ENCODE measurements at regions not wholly inside any gene's neighbourhood (a gene's known extent, or its start where the extent isn't known, plus 50 kb on each side); places are given as distances from the start of the nearest gene placed in this dataset.

GRCh38 chr5:156126716-156127115 is 200.2 kb upstream of the SGCD start:
- no peak overlapping the region for H3K27ac Mint-ChIP-seq
- CTCF ChIA-PET: no interaction called here
- TF ChIP-seq NR1H2 (CRISPR knock-in tag; IDR thresholded peaks at IDR 0.05) (no peak), NR3C1 (CRISPR knock-in tag; conservative IDR thresholded peaks at IDR 0.05; ENCODE audit: low read depth) (no peak), GRHL2 (CRISPR knock-in tag; IDR thresholded peaks at IDR 0.05; ENCODE audit: insufficient replicate concordance, severe bottlenecking) (no peak)
- H3K4me3 Mint-ChIP-seq: no peak overlapping the region
- POLR2A ChIA-PET: no interaction called here
- no peaks in the 10 kb centered on the region for H3K27me3 Mint-ChIP-seq (ENCODE audit: low read depth)
- ATAC-seq (no peak), DNase-seq (ENCODE audit: low spot score) (no peak)
- no peaks in the 10 kb centered on the region for H3K4me1 Mint-ChIP-seq
- no peaks in the 10 kb centered on the region for H3K36me3 Mint-ChIP-seq
- H3K9me3 Mint-ChIP-seq: no peaks in the 10 kb centered on the region

GRCh38 chr5:156128026-156128425 is 198.9 kb upstream of the SGCD start:
- DNase-seq (ENCODE audit: low spot score) (no peak), ATAC-seq (no peak)
- CTCF ChIA-PET: no interaction called here
- POLR2A ChIA-PET: no interaction called here
- Mint-ChIP-seq H3K9me3 (0 out of 2 replicates have a peak, but pooled peaks cover 3% of the 10 kb centered on the region), H3K36me3 (no peaks in the 10 kb centered on the region), H3K4me3 (no peak overlapping the region), H3K27me3 (ENCODE audit: low read depth) (no peaks in the 10 kb centered on the region), H3K27ac (no peak overlapping the region), H3K4me1 (no peaks in the 10 kb centered on the region)
- no peak for TF ChIP-seq EMX1 (CRISPR knock-in tag; IDR thresholded peaks at IDR 0.05)
- TF ChIP-seq PREB (CRISPR knock-in tag; IDR thresholded peaks at IDR 0.05; ENCODE audit: borderline replicate concordance): no peak
- TF ChIP-seq CBFB (CRISPR knock-in tag; IDR thresholded peaks at IDR 0.05; ENCODE audit: low read depth): no peak
- no peak for TF ChIP-seq STAT6 (CRISPR knock-in tag; conservative IDR thresholded peaks at IDR 0.05; ENCODE audit: low read depth)
- no peak for TF ChIP-seq RELA (CRISPR knock-in tag; IDR thresholded peaks at IDR 0.05; ENCODE audit: borderline replicate concordance)
- TF ChIP-seq AR (CRISPR knock-in tag; IDR thresholded peaks at IDR 0.05): no peak

- ChIA-PET POLR2A (no interaction called here), CTCF (no interaction called here)
- TF ChIP-seq SP1 (CRISPR knock-in tag; conservative IDR thresholded peaks at IDR 0.05) (no peak), ATF6 (CRISPR knock-in tag; IDR thresholded peaks at IDR 0.05) (no peak), ESRRA (CRISPR knock-in tag; IDR thresholded peaks at IDR 0.05; ENCODE audit: borderline replicate concordance) (no peak), ZNF512 (CRISPR knock-in tag; IDR thresholded peaks at IDR 0.05; ENCODE audit: borderline replicate concordance) (no peak), FOXJ3 (CRISPR knock-in tag; IDR thresholded peaks at IDR 0.05; ENCODE audit: borderline replicate concordance) (no peak)
- Mint-ChIP-seq H3K27me3 (ENCODE audit: low read depth) (no peaks in the 10 kb centered on the region), H3K27ac (peak overlapping the region; percentile 20; the same call in 1 of the 2 replicates), H3K36me3 (no peaks in the 10 kb centered on the region), H3K4me1 (no peaks in the 10 kb centered on the region), H3K9me3 (0 out of 2 replicates have a peak, but pooled peaks cover 3% of the 10 kb centered on the region), H3K4me3 (no peak overlapping the region)
- DNase-seq (ENCODE audit: low spot score) (no peak), ATAC-seq (no peak)
Measured at GRCh38 chr5:156134216-156134615, 192.7 kb upstream of the SGCD start.
